H1 (cell line): ENCODE measurements at regions not wholly inside any gene's neighbourhood (a gene's known extent, or its start where the extent isn't known, plus 50 kb on each side); places are given as distances from the start of the nearest gene placed in this dataset.

Experiments
- CTCF ChIA-PET: fragments of 300-600 bp; sonication (Branson Sonifier 250); formaldehyde crosslinking; loops from one replicate; lab custom pipeline; 2021; ENCODE audit not compliant: partially characterized antibody; lab: Charles Lee
- POLR2A ChIA-PET: fragments of 300-600 bp; sonication (Branson Sonifier 250); formaldehyde crosslinking; loops from one replicate; lab custom pipeline; 2021; ENCODE audit warnings: inconsistent platforms; ENCODE audit not compliant: partially characterized antibody; lab: Charles Lee
- DNase-seq, 2 experiments: peaks; one replicate each; pipeline versions ENCODE4 v3.0.0 to v3.0.0-alpha.2; 2010 to 2022; ENCODE audit warnings: low spot score in 2 of 2, low read depth in 1 of 2, mixed read lengths in 1 of 2
- FAIRE-seq: peaks from 2 replicates; lab custom pipeline; 2011; peaks lifted over from hg19 to GRCh38; lab: Jason Lieb, UNC
- H2AFZ ChIP-seq: 2 replicates; pipeline ENCODE4 v1.8.1; 2012; ENCODE audit warnings: low read length, inconsistent platforms
- H2AK5ac ChIP-seq: 2 replicates; pipeline ENCODE4 v1.6.1; 2013; ENCODE audit warnings: low read depth, low read length
- H2BK120ac ChIP-seq: replicated peaks from 2 replicates; pipeline ENCODE3; 2013; ENCODE audit warnings: low read depth, low read length, inconsistent platforms
- H2BK12ac ChIP-seq: 2 replicates; pipeline ENCODE4 v1.6.1; 2013; ENCODE audit warnings: low read depth, low read length
- H2BK15ac ChIP-seq: 2 replicates; pipeline ENCODE4 v1.6.1; 2013; ENCODE audit warnings: low read length
- H2BK20ac ChIP-seq: 2 replicates; pipeline ENCODE4 v1.6.1; 2013; ENCODE audit warnings: low read length
- H2BK5ac ChIP-seq: 2 replicates; pipeline ENCODE4 v1.6.1; 2013; ENCODE audit warnings: low read depth, low read length
- H3K14ac ChIP-seq: 2 replicates; pipeline ENCODE4 v1.6.1; 2013; ENCODE audit warnings: inconsistent platforms; ENCODE audit not compliant: insufficient read length
- H3K18ac ChIP-seq: 2 replicates; pipeline ENCODE4 v1.6.1; 2013; ENCODE audit warnings: low read length; ENCODE audit errors: extremely low read depth
- H3K23ac ChIP-seq: 2 replicates; pipeline ENCODE4 v1.6.1; 2013; ENCODE audit warnings: inconsistent platforms; ENCODE audit not compliant: insufficient read length
- H3K23me2 ChIP-seq: 2 replicates; pipeline ENCODE4 v1.6.1; 2013; ENCODE audit warnings: low read depth, low read length
- H3K27ac ChIP-seq: 2 replicates; pipeline ENCODE4 v1.6.1; 2011; ENCODE audit warnings: low read depth, low read length, inconsistent platforms
- H3K27me3 ChIP-seq, 4 experiments: replicated peaks in 1 of 4; 1 replicate in 1 of 4; 2 replicates in 3 of 4; pipeline versions ENCODE4 v1.6.1 to v1.8.1; 2011 to 2013; ENCODE audit warnings: low read length in 3 of 4, mild to moderate bottlenecking in 3 of 4, inconsistent platforms in 2 of 4, mixed read lengths in 2 of 4, moderate library complexity in 1 of 4; ENCODE audit not compliant: control insufficient read depth in 3 of 4, insufficient read depth in 3 of 4; ENCODE audit errors: extremely low read depth in 1 of 4
- H3K36me3 ChIP-seq, 4 experiments: 2 replicates each; pipeline versions ENCODE4 v1.6.1 to v1.8.1; 2011 to 2013; ENCODE audit warnings: mild to moderate bottlenecking in 4 of 4, low read length in 3 of 4, moderate library complexity in 2 of 4, control low read depth in 1 of 4, inconsistent platforms in 1 of 4; ENCODE audit not compliant: insufficient read depth in 4 of 4, control insufficient read depth in 2 of 4
- H3K4ac ChIP-seq: replicated peaks from 2 replicates; pipeline ENCODE3; 2013; ENCODE audit warnings: low read length, low read depth, mixed read lengths, inconsistent platforms; ENCODE audit not compliant: insufficient read length
- H3K4me1 ChIP-seq, 4 experiments: replicated peaks in 1 of 4; 1 replicate in 1 of 4; 2 replicates in 3 of 4; pipeline versions ENCODE4 v1.6.1 to v1.8.1; 2011 to 2013; ENCODE audit warnings: low read length in 3 of 4, inconsistent platforms in 2 of 4, mixed read lengths in 1 of 4; ENCODE audit not compliant: insufficient read depth in 4 of 4, control insufficient read depth in 3 of 4
- H3K4me2 ChIP-seq, 2 experiments: 2 replicates each; pipeline versions ENCODE4 v1.6.1 to v1.8.1; 2011 to 2013; ENCODE audit warnings: low read depth in 2 of 2, low read length in 2 of 2, control low read depth in 1 of 2, inconsistent platforms in 1 of 2, mild to moderate bottlenecking in 1 of 2; ENCODE audit not compliant: insufficient read depth in 1 of 2
- H3K4me3 ChIP-seq, 4 experiments: fragments of 200-600, 300-600 bp in 1 of 4; sonication (generic), shearing (Covaris generic), sonication (Bioruptor Twin) in 1 of 4; 2 replicates each; pipeline versions ENCODE4 v1.5.1 to v1.8.1; 2011 to 2016; ENCODE audit warnings: low read length in 4 of 4, low read depth in 3 of 4, control low read depth in 2 of 4, inconsistent platforms in 2 of 4, mild to moderate bottlenecking in 2 of 4, mixed read lengths in 1 of 4, moderate library complexity in 1 of 4; ENCODE audit not compliant: insufficient read depth in 2 of 4; ENCODE audit errors: extremely low read depth in 1 of 4
- H3K56ac ChIP-seq: replicated peaks from 2 replicates; pipeline ENCODE3; 2013; ENCODE audit warnings: low read depth, mild to moderate bottlenecking, mixed read lengths, low read length, inconsistent platforms; ENCODE audit not compliant: insufficient read length
- H3K79me1 ChIP-seq: 2 replicates; pipeline ENCODE4 v1.6.1; 2013; ENCODE audit warnings: low read depth, low read length, control low read depth
- H3K79me2 ChIP-seq, 2 experiments: 2 replicates each; pipeline versions ENCODE4 v1.6.1 to v1.8.1; 2012 to 2013; ENCODE audit warnings: low read length in 2 of 2, mild to moderate bottlenecking in 2 of 2, inconsistent platforms in 1 of 2; ENCODE audit not compliant: insufficient read depth in 2 of 2, control insufficient read depth in 1 of 2
- H3K9ac ChIP-seq, 4 experiments: replicated peaks in 1 of 4; 1 replicate in 1 of 4; 2 replicates in 3 of 4; pipeline versions ENCODE4 v1.6.1 to v1.8.1; 2011 to 2013; ENCODE audit warnings: low read depth in 3 of 4, low read length in 3 of 4, control low read depth in 2 of 4, mild to moderate bottlenecking in 2 of 4, moderate library complexity in 2 of 4, inconsistent platforms in 1 of 4; ENCODE audit errors: extremely low read depth in 1 of 4
- H3K9me3 ChIP-seq, 2 experiments: 2 replicates each; pipeline versions ENCODE4 v1.6.1 to v1.8.1; 2012 to 2013; ENCODE audit warnings: mild to moderate bottlenecking in 2 of 2, moderate library complexity in 2 of 2, control low read depth in 1 of 2, inconsistent platforms in 1 of 2, low read depth in 1 of 2, low read length in 1 of 2, mixed read lengths in 1 of 2; ENCODE audit not compliant: insufficient read depth in 2 of 2
- H4K20me1 ChIP-seq, 2 experiments: replicated peaks in 1 of 2; 2 replicates each; pipeline versions ENCODE3 to v1.8.1; 2011 to 2013; ENCODE audit warnings: inconsistent platforms in 2 of 2, low read length in 2 of 2, mild to moderate bottlenecking in 1 of 2; ENCODE audit not compliant: insufficient read depth in 2 of 2, control insufficient read depth in 1 of 2
- H4K5ac ChIP-seq: 2 replicates; pipeline ENCODE4 v1.6.1; 2013; ENCODE audit warnings: low read length, low read depth, mixed read lengths, inconsistent platforms; ENCODE audit not compliant: insufficient read length
- H4K8ac ChIP-seq: 2 replicates; pipeline ENCODE4 v1.8.0; 2013; ENCODE audit warnings: mild to moderate bottlenecking, moderate library complexity, low read length, inconsistent platforms; ENCODE audit not compliant: insufficient read depth; ENCODE audit errors: extremely low read depth
- H4K91ac ChIP-seq: replicated peaks from 2 replicates; pipeline ENCODE3; 2013; ENCODE audit warnings: low read length, mixed read lengths, inconsistent platforms; ENCODE audit not compliant: insufficient read length
- EGR1 ChIP-seq: IDR thresholded peaks from 2 replicates; pipeline ENCODE4 v1.6.1; 2011; ENCODE audit warnings: low read depth, low read length, borderline replicate concordance
- GABPA ChIP-seq: IDR thresholded peaks from 2 replicates; pipeline ENCODE4 v1.6.1; 2011; ENCODE audit warnings: mild to moderate bottlenecking, low read length, moderate library complexity, borderline replicate concordance; ENCODE audit not compliant: insufficient read depth
- JUND ChIP-seq: IDR thresholded peaks from 2 replicates; pipeline ENCODE4 v1.6.1; 2011; ENCODE audit warnings: mild to moderate bottlenecking, improper control_type of control experiment, low read length
- SIRT6 ChIP-seq: IDR thresholded peaks from one replicate; pipeline ENCODE4 v1.7.1; 2012; ENCODE audit warnings: low read length, inconsistent platforms
- SRF ChIP-seq: IDR thresholded peaks from 2 replicates; pipeline ENCODE4 v1.6.1; 2011; ENCODE audit warnings: mild to moderate bottlenecking, low read depth, low read length, moderate library complexity
- SUZ12 ChIP-seq: fragments of 200-600 bp; sonication (generic); IDR thresholded peaks from 2 replicates; pipeline ENCODE4 v1.6.1; 2012; ENCODE audit warnings: mild to moderate bottlenecking, inconsistent platforms, low read length, moderate library complexity, mixed read lengths
- TAF1 ChIP-seq: IDR thresholded peaks from 2 replicates; pipeline ENCODE4 v1.6.1; 2011; ENCODE audit warnings: mild to moderate bottlenecking, low read depth, low read length
- ZNF274 ChIP-seq: IDR thresholded peaks from 2 replicates; pipeline ENCODE4 v1.7.0; 2012; ENCODE audit warnings: low read length, borderline replicate concordance; ENCODE audit errors: extremely low read depth
- WGBS, 2 experiments: shearing (Covaris generic) in 1 of 2; methylation state at CpG; one replicate each; pipeline versions ENCODE4 v1.1.6 to v1.1.7; 2013 to 2015; ENCODE audit warnings: low lambda C conversion rate in 2 of 2, mixed read lengths in 2 of 2, inconsistent platforms in 1 of 2, low coverage in 1 of 2, missing lambda C conversion rate in 1 of 2; ENCODE audit not compliant: insufficient replicate concordance in 2 of 2, insufficient coverage in 1 of 2, insufficient read length in 1 of 2; ENCODE audit errors: extremely low coverage in 1 of 2, missing lambda C conversion rate in 1 of 2; 5-methylcytosine and 5-hydroxymethylcytosine counted together

- H3K36me3 ChIP-seq, result no peaks in the 10 kb centered on the region
- H3K23ac ChIP-seq, result no peak overlapping the region
- H4K91ac ChIP-seq, result no peak overlapping the region
- no peak overlapping the region for H2BK5ac ChIP-seq
- H4K5ac ChIP-seq, result no peak overlapping the region
- H2BK12ac ChIP-seq, result no peak overlapping the region
- CTCF ChIA-PET, result interaction anchor here (0.5 kb wide), 1 partner anchor 188 kb away, joined by 3 read pairs; no protein-coding TSS in a partner anchor
- no peaks in the 10 kb centered on the region for H4K20me1 ChIP-seq
- H2BK15ac ChIP-seq, result no peak overlapping the region
- 50% methylated on average over 2 of the region's 2 CpGs; no CpG with 5 or more reads in 1 of the 2 experiments for WGBS, 2 experiments
- H3K4ac ChIP-seq, result no peak overlapping the region
- H3K4me1 ChIP-seq, result no peaks in the 10 kb centered on the region
- no peak for FAIRE-seq
- H3K27ac ChIP-seq, result no peak overlapping the region
- H3K23me2 ChIP-seq, result no peaks in the 10 kb centered on the region
- H2AFZ ChIP-seq, result no peak overlapping the region
- no peaks in the 10 kb centered on the region for H3K27me3 ChIP-seq
- no peak overlapping the region for H2AK5ac ChIP-seq
- H3K14ac ChIP-seq, result no peak overlapping the region
- H3K9me3 ChIP-seq, result no peaks in the 10 kb centered on the region
- H3K56ac ChIP-seq, result no peak overlapping the region
- no peak overlapping the region for H3K4me2 ChIP-seq
- DNase-seq, result no peak
- H3K79me2 ChIP-seq, result no peaks in the 10 kb centered on the region
- H3K4me3 ChIP-seq, result no peak overlapping the region
- POLR2A ChIA-PET, result no interaction called here
- no peak overlapping the region for H2BK20ac ChIP-seq
- H3K18ac ChIP-seq, result no peak overlapping the region
- H3K79me1 ChIP-seq, result no peaks in the 10 kb centered on the region
- no peak overlapping the region for H3K9ac ChIP-seq
- TF ChIP-seq SIRT6 (no peak), TAF1 (no peak), SRF (no peak), JUND (no peak), SUZ12 (no peak), GABPA (no peak), ZNF274 (no peak), EGR1 (no peak)
- no peak overlapping the region for H4K8ac ChIP-seq
- H2BK120ac ChIP-seq, result no peak overlapping the region
These were observed 97.2 kb upstream of the FIBIN start for GRCh38 chr11:26896719-26897118.
